Esophagus (tissue), 2 donors: ENCODE measurements at regions not wholly inside any gene's neighbourhood (a gene's known extent, or its start where the extent isn't known, plus 50 kb on each side); places are given as distances from the start of the nearest gene placed in this dataset.

Source experiments
- H3K27ac ChIP-seq, 2 donors: one replicate each; pipeline ENCODE4 v1.5.1; 2013; ENCODE audit warnings: low read depth in 2 of 2, mild to moderate bottlenecking in 2 of 2, inconsistent platforms in 1 of 2, low read length in 1 of 2, moderate library complexity in 1 of 2
- H3K27me3 ChIP-seq, 2 donors: one replicate each; pipeline ENCODE4 v1.6.1; 2013; ENCODE audit warnings: low read length in 2 of 2, control low read depth in 1 of 2, mild to moderate bottlenecking in 1 of 2; ENCODE audit not compliant: insufficient read depth in 2 of 2, control insufficient read depth in 1 of 2
- H3K36me3 ChIP-seq, 2 donors: one replicate each; pipeline ENCODE4 v1.6.1; 2013; ENCODE audit warnings: low read length in 1 of 2; ENCODE audit not compliant: control insufficient read depth in 2 of 2, insufficient read depth in 2 of 2
- H3K4me1 ChIP-seq, 2 donors: one replicate each; pipeline ENCODE4 v1.6.1; 2013; ENCODE audit warnings: low read length in 1 of 2; ENCODE audit not compliant: control insufficient read depth in 2 of 2, insufficient read depth in 2 of 2
- H3K4me3 ChIP-seq, 2 donors: one replicate each; pipeline ENCODE4 v1.5.1; 2013; ENCODE audit warnings: low read length in 2 of 2, mild to moderate bottlenecking in 2 of 2, low read depth in 1 of 2, moderate library complexity in 1 of 2
- H3K9me3 ChIP-seq, 2 donors: one replicate each; pipeline ENCODE4 v1.6.1; 2013; ENCODE audit warnings: mild to moderate bottlenecking in 2 of 2, low read depth in 1 of 2, low read length in 1 of 2, moderate library complexity in 1 of 2; ENCODE audit not compliant: control insufficient read depth in 2 of 2, insufficient read depth in 1 of 2
- WGBS, 2 donors: extraction: QIAGEN DNeasy Blood & Tissue Kit; methylation state at CpG; one replicate each; pipeline ENCODE4 v1.1.7; 2013; 5-methylcytosine and 5-hydroxymethylcytosine counted together
- donor health status: healthy with polysubstance abuse.
- donor health status: Bipolar disorder and iron deficiency.

- Histone ChIP-seq H3K4me1 (no peaks in the 10 kb centered on the region), H3K27me3 (peaks cover 0 to 5% of the 10 kb centered on the region in 2 donors), H3K36me3 (no peaks in the 10 kb centered on the region), H3K27ac (no peak overlapping the region), H3K9me3 (peaks cover 0 to 2% of the 10 kb centered on the region in 2 donors), H3K4me3 (no peak overlapping the region)
- 52 to 56% methylated on average over 7 of the region's 7 CpGs for WGBS, 2 donors
These were observed 182.3 kb downstream of the TBXT start for GRCh38 chr6:165985281-165985805.

DNA sequence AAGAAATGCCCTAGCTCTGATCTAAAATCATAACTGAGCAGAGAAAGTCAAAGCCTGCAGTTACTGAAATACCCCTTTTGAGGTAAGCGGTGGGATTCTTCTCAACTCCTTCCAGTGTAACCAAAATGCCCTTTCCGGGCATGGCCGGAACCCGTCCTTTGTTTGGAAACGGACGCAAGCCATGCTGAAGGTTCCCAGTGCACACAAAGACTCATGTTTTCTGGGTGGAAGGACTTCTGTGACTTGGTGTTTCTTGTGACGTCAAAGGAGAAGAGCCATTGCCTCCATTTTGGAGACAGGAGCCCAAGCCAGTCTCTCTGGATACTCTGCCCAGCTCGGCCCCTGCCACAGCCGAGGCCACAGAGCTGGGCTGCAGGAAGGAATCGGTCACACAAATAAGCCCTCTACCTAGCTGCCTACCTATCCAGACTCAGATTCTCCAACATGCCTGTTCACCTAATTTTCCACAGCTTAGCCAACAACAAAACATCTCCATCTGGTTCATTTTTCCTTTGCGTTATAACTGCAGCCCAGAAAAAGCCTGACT is 182.8 kb downstream of the TBXT start:
- Histone ChIP-seq H3K36me3 (no peaks in the 10 kb centered on the region), H3K4me1 (no peaks in the 10 kb centered on the region), H3K9me3 (peaks cover 0 to 2% of the 10 kb centered on the region in 2 donors), H3K4me3 (no peak overlapping the region), H3K27ac (no peak overlapping the region), H3K27me3 (peaks cover 0 to 5% of the 10 kb centered on the region in 2 donors)
- WGBS, 2 donors = 85 to 87% methylated on average over 11 of the region's 11 CpGs

DNA sequence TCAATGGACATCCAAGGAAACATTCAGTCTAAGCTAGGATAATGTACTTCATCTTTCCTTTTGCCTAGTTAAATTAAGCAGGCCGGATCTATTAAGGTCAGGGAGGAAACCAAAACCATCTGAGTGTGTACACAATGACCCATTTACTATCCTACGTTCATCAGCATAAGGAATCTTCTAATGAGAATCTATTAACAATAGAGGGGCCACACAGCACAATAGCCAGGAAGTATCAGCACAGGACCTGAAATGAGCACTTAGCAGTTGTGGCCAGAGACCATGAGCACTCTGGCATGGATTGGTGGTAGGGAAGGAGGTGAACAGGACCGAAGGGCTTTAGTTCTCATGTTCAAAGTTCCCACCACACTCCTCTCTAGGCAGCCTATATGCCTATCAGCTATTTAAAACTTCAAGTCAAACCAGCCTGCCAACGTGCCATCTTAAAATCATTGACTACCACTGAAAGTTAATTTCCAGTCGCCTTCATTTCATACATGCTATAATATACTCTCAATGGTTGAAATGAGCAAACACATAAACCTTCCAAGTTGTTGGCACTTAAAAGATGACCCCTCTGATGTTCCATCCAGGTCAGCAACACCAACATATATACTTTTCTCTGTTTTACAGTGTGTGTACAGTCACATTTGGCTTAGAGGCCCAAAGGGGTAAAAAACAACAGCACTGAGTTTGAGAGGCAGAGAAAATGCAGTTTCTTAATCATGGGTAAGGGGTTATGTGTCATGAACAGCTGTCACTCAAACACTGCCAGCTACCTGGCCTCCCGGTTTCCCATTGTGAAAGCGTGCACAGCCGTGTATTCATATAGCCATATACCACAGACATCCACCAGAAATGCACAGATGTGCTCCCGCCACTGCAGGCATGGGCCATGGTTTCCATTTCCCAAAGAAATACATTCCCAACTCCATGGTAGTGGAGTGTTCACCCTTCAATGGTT is 184.3 kb downstream of the TBXT start:
- Histone ChIP-seq H3K4me1 (no peaks in the 10 kb centered on the region), H3K4me3 (no peak overlapping the region), H3K27ac (no peak overlapping the region), H3K27me3 (peaks cover 0 to 5% of the 10 kb centered on the region in 2 donors), H3K36me3 (no peaks in the 10 kb centered on the region), H3K9me3 (no peaks in the 10 kb centered on the region)
- WGBS, 2 donors = 83% methylated on average over 9 of the region's 9 CpGs

DNA sequence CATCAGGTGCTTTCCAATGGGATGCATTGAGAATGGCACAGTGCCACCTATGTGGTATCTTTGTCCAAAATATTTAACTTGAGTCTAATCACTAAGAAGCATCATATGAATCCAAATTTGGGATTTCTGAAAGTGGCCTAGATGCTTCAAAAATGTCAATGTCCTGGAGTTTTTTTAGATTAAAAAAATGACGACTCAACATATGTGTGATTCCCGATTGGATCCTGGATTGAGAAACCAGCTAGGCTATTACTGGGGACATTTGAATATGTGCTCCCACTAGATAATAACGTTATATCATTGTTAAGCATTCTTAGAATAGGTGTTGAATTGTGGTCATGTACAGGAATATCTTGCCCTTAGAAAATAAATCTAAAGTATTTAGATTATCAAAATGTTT is 189.2 kb downstream of the TBXT start:
- Histone ChIP-seq H3K9me3 (no peaks in the 10 kb centered on the region), H3K27ac (no peak overlapping the region), H3K4me1 (no peaks in the 10 kb centered on the region), H3K27me3 (no peaks in the 10 kb centered on the region), H3K36me3 (no peaks in the 10 kb centered on the region), H3K4me3 (no peak overlapping the region)
- WGBS, 2 donors = 71 to 77% methylated on average over 3 of the region's 3 CpGs

DNA sequence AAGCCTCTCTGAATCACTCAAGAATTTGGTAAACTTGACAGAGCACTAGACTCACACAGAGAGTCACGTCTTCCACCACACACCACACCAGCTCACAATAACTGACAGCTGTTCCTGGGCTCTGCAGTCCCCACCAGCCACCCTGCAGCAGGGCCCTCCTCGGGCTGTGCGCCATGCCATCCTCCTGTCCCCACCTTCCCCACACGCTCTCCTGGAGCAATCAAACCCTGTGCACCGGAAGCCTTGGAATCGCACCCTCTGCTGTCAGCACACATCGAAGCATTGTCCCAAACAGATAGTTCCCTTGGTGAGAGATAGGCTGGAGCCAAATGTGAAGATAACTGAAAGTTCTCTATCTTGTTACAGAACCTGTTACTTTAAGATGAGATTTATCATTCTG is 191.0 kb downstream of the TBXT start:
- Histone ChIP-seq H3K9me3 (no peaks in the 10 kb centered on the region), H3K4me3 (no peak overlapping the region), H3K4me1 (no peaks in the 10 kb centered on the region), H3K27me3 (no peaks in the 10 kb centered on the region), H3K27ac (no peak overlapping the region), H3K36me3 (no peaks in the 10 kb centered on the region)
- 71 to 75% methylated on average over 7 of the region's 7 CpGs for WGBS, 2 donors

DNA sequence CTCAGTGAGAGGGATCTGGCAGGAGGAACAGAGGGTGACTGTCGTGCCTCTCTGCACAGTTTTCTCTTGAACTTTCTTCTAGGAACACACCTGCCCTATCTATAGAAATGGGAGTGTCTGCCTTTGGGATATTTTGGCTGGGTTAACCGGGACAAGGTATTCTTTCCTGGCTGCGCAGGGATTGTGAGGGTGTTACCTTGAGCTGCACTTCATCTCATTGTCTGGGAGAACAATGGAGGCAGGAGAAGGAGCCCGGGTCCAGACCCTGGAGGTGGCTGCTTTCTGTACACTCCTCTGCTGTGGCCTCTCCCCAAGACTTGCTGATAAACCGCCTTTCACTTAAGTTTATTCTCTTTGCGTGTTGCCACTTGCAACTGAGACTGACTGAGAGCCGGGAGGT is 192.8 kb downstream of the TBXT start:
- H3K4me1 ChIP-seq = no peaks in the 10 kb centered on the region
- 47 to 65% methylated on average over 7 of the region's 7 CpGs for WGBS, 2 donors

DNA sequence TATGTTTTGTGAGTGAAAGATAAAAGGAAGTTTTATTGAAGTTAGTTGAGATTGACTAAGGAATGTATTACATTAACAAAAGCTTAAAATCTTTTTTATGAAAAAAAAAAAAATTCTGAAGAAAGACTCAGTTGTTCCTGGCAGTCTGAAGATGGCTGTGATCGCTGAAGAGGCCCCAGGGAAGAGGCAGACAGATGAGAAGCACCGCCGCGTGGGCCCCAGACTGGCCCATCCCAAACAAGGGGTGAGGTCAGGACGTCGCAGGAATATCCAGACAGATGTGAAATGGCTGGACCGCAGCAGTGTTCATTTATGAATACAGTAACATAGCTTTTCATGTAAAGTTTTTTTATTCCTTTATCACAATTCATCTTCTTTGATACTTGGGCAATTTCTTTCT is 194.2 kb downstream of the TBXT start:
- H3K36me3 ChIP-seq = no peaks in the 10 kb centered on the region
- no peaks in the 10 kb centered on the region for H3K4me1 ChIP-seq
- H3K27ac ChIP-seq = no peak overlapping the region
- no peaks in the 10 kb centered on the region for H3K27me3 ChIP-seq
- WGBS, 2 donors = 79 to 85% methylated on average over 7 of the region's 7 CpGs
- H3K4me3 ChIP-seq = no peak overlapping the region
- H3K9me3 ChIP-seq = no peaks in the 10 kb centered on the region

More for the DNA sequence above, 192.8 kb downstream of the TBXT start:
- Histone ChIP-seq H3K27me3 (no peaks in the 10 kb centered on the region), H3K36me3 (no peaks in the 10 kb centered on the region), H3K9me3 (no peaks in the 10 kb centered on the region), H3K4me3 (no peak overlapping the region), H3K27ac (no peak overlapping the region)

DNA sequence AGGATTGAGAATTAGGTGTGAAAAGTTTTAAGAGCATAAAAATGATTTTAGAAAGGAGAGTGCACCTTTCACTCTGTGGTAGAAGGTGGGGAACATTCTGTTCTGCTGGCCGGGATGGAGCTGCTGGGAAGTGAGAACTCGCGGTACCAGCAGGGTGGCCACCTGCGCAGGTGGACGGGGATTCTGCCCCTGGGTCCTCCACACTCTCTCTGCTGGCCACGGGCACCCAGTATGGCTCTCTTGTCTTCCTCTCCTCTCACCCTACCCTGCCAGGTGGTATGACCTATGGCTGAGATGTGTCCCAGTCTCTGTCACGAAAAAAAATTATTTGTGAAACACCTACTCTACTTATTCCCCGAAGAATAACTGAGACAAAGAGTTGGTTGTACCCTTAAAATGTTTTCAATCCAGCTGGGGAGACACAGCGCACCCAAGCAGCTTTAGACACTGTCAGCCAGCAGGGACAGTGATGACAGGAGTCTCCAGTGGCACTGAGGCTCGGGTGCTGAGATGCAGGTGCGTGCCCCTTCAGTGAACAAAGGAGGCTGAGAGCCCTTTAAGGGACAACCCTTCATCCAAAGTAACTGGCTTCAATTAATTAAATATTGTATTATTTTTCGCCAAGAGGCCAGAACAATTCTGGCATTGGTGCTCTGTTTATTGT is 195.4 kb downstream of the TBXT start:
- no peaks in the 10 kb centered on the region for H3K9me3 ChIP-seq
- 68 to 69% methylated on average over 12 of the region's 12 CpGs for WGBS, 2 donors
- H3K27ac ChIP-seq = no peak overlapping the region
- H3K4me1 ChIP-seq = no peaks in the 10 kb centered on the region
- H3K27me3 ChIP-seq = no peaks in the 10 kb centered on the region
- no peaks in the 10 kb centered on the region for H3K36me3 ChIP-seq
- no peak overlapping the region for H3K4me3 ChIP-seq

GRCh38 chr6:165971202-165971601 is 196.4 kb downstream of the TBXT start:
- H3K27ac ChIP-seq = no peak overlapping the region
- no peaks in the 10 kb centered on the region for H3K36me3 ChIP-seq
- H3K27me3 ChIP-seq = no peaks in the 10 kb centered on the region
- no peaks in the 10 kb centered on the region for H3K4me1 ChIP-seq
- 68 to 69% methylated on average over 4 of the region's 4 CpGs for WGBS, 2 donors
- no peak overlapping the region for H3K4me3 ChIP-seq
- no peaks in the 10 kb centered on the region for H3K9me3 ChIP-seq
